Activated naive CD4-positive, alpha-beta T cell treated with anti-CD3 and anti-CD28 coated beads for 36 hours (primary cell): ENCODE measurements at regions not wholly inside any gene's neighbourhood (a gene's known extent, or its start where the extent isn't known, plus 50 kb on each side); places are given as distances from the start of the nearest gene placed in this dataset.

Source experiments
- CTCF ChIA-PET: fragments of 350-600 bp; sonication (Branson Sonifier 250); formaldehyde crosslinking; loops from one replicate; lab custom pipeline; 2021; ENCODE audit warnings: antibody characterized with exemption; lab: Charles Lee
- DNase-seq: peaks from one replicate; pipeline ENCODE4 v3.0.0-alpha.2; 2020
- H3K27ac Mint-ChIP-seq: one replicate; pipeline ENCODE4 v1.8.0; 2021; ENCODE audit warnings: mild to moderate bottlenecking, mixed read lengths
- H3K27me3 Mint-ChIP-seq: one replicate; pipeline ENCODE4 v1.8.0; 2021; ENCODE audit warnings: low read depth, mixed read lengths
- H3K36me3 Mint-ChIP-seq: one replicate; pipeline ENCODE4 v1.8.0; 2021; ENCODE audit warnings: low read depth, mixed read lengths
- H3K4me1 Mint-ChIP-seq: one replicate; pipeline ENCODE4 v1.8.0; 2021; ENCODE audit warnings: low read depth, mixed read lengths
- H3K4me3 Mint-ChIP-seq: one replicate; pipeline ENCODE4 v1.8.0; 2021; ENCODE audit warnings: mild to moderate bottlenecking, moderate library complexity, mixed read lengths
- H3K9me3 Mint-ChIP-seq: one replicate; pipeline ENCODE4 v1.8.0; 2021; ENCODE audit warnings: mixed read lengths
- intact Hi-C: fragments of 100-400 bp; cut with micrococcal nuclease; formaldehyde crosslinking; loops from one replicate; pipeline ENCODE4 v1.15.1; 2023

- CTCF ChIA-PET = no interaction called here
- H3K4me3 Mint-ChIP-seq = no peak overlapping the region
- DNase-seq = no peak
- intact Hi-C loops = no loop called here
- no peaks in the 10 kb centered on the region for H3K36me3 Mint-ChIP-seq
- H3K4me1 Mint-ChIP-seq = no peaks in the 10 kb centered on the region
- H3K27me3 Mint-ChIP-seq = peaks cover 9% of the 10 kb centered on the region
- no peaks in the 10 kb centered on the region for H3K9me3 Mint-ChIP-seq
- no peak overlapping the region for H3K27ac Mint-ChIP-seq
These were observed 100.8 kb upstream of the WASF3 start for GRCh38 chr13:26456650-26457049.

- intact Hi-C loops = no loop called here
- no peak for DNase-seq
- H3K4me1 Mint-ChIP-seq = no peaks in the 10 kb centered on the region
- CTCF ChIA-PET = no interaction called here
- H3K9me3 Mint-ChIP-seq = no peaks in the 10 kb centered on the region
- no peak overlapping the region for H3K27ac Mint-ChIP-seq
- H3K4me3 Mint-ChIP-seq = no peak overlapping the region
- H3K36me3 Mint-ChIP-seq = no peaks in the 10 kb centered on the region
- peaks cover 8% of the 10 kb centered on the region for H3K27me3 Mint-ChIP-seq
These were observed 100.3 kb upstream of the WASF3 start for GRCh38 chr13:26457212-26457611.

DNA sequence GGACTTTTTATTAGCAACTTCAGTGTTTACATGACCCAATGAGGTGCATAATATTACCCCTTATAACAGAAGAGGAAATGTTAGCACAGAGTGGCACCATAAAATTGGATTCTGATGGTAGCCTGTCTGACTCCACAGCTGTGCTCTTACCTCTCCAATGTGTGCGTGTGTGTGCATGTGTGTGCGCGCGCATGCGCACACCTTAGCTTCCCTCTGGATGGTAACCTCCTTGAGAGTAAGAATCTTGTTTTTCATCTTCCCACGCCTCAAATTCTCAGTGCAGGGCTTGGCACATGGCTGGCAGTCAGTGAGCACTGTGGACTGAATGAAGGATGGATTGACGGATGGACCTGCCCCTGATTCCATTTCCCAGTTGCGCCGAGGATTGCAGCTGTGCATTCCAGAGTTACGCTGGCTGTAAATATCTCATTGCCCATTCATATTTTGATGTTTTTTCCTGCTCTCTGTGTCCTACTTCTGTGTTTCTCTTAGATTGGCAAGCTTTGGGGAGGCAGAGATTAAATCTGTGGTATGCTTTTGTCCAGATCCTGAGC is 99.2 kb upstream of the WASF3 start:
- Mint-ChIP-seq H3K4me1 (no peaks in the 10 kb centered on the region), H3K27me3 (peaks cover 3% of the 10 kb centered on the region), H3K4me3 (no peak overlapping the region), H3K27ac (no peak overlapping the region), H3K9me3 (no peaks in the 10 kb centered on the region), H3K36me3 (no peaks in the 10 kb centered on the region)
- intact Hi-C loops = no loop called here
- CTCF ChIA-PET = interaction anchor here (1.3 kb wide), 1 partner anchor 67 kb away, joined by 3 read pairs; no protein-coding TSS in a partner anchor
- DNase-seq = no peak

DNA sequence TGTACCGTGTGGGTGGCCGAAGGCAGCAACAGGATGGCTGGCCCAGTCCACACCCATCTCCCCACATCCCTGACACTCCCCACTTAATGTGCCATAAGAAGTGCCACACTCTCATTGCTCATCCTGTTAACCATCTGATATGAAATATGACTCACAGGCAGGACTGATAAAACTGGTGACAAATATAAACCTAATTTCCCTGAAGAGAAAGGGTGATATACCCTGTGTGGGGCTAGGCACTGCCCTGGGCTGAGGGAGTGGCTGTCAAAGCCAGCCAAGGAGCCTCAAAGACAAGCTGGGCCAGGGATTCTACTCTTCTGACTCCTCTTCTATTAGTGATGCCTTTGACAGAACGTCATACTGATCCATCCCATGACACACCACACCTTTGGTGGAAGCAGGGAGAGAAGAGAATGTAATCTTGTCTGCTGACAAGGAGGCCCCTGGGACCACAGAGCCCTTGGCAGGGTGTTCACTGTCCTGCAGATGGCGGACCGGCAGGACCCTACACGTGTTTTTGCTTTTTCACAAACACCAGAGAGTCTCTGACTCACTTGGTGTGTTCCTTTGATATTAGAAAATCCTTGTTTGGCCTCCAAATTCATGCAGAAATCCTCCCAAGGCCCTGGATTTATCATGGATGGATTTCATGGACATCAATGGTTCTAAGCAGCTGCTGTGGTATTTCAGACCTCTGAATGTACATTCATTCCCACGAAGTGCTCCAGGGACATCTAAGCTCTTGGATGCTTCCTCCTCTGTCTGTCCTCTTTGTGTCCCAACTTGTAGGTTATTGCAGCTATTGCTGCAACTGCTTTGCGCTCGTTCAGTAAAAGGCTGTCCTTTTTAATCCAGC is 98.0 kb upstream of the WASF3 start:
- intact Hi-C loops = no loop called here
- no peak overlapping the region for H3K27ac Mint-ChIP-seq
- no peaks in the 10 kb centered on the region for H3K4me1 Mint-ChIP-seq

GRCh38 chr13:26460648-26461047 is 96.8 kb upstream of the WASF3 start:
- CTCF ChIA-PET = no interaction called here
- intact Hi-C loops = no loop called here
- no peaks in the 10 kb centered on the region for H3K9me3 Mint-ChIP-seq
- DNase-seq = no peak
- no peak overlapping the region for H3K4me3 Mint-ChIP-seq
- H3K27ac Mint-ChIP-seq = no peak overlapping the region
- H3K27me3 Mint-ChIP-seq = peaks cover 6% of the 10 kb centered on the region
- no peaks in the 10 kb centered on the region for H3K4me1 Mint-ChIP-seq
- H3K36me3 Mint-ChIP-seq = no peaks in the 10 kb centered on the region

More for the DNA sequence above, 98.0 kb upstream of the WASF3 start:
- H3K27me3 Mint-ChIP-seq = peaks cover 2% of the 10 kb centered on the region
- no peak overlapping the region for H3K4me3 Mint-ChIP-seq
- no peak for DNase-seq
- no peaks in the 10 kb centered on the region for H3K36me3 Mint-ChIP-seq
- no peaks in the 10 kb centered on the region for H3K9me3 Mint-ChIP-seq
- CTCF ChIA-PET = no interaction called here

DNA sequence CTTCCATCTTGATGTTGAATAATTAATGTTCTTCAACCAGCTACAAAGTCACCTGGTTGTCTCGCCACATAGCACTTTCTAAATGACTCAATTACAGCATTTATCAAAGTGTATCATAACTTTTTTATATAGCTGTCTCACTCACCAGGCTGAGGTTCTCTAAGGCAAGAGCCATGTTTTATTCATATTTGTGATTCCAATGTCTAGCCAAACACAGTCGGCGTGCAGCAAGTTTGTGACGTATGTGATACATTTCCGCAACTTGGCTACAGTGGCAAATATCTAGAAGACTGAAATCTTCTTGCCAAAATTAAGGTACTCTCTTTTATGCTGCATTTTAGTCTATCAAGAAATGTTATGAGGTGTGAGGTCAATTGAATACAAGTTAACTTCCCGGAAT is 94.2 kb upstream of the WASF3 start:
- Mint-ChIP-seq H3K27ac (no peak overlapping the region), H3K36me3 (no peaks in the 10 kb centered on the region), H3K4me1 (no peaks in the 10 kb centered on the region), H3K9me3 (no peaks in the 10 kb centered on the region), H3K4me3 (no peak overlapping the region), H3K27me3 (peaks cover 9% of the 10 kb centered on the region)
- intact Hi-C loops = no loop called here
- CTCF ChIA-PET = interaction anchor here (0.6 to 1.8 kb wide), 2 partner anchors 279 to 284 kb away, joined by 3 to 6 read pairs; no protein-coding TSS in a partner anchor
- no peak for DNase-seq

DNA sequence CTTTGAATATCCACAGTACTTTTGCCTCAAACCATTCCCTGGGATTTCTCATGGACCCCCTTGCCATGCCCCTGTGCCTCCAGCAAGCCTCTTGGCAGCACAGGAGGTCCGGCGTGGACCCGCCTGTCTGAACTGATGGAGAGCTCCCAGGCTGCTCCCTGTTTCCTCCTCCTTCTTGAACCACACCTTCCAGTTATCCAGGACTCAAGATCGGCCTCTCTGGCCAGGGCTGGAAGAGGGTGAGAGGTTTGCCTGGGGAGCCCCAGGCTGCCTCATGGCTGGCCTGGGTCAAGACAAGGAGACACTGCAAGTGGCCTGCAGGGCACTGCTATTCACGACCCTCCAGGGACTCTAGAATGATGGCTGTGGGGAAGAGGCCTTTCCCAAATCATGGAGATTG is 93.6 kb upstream of the WASF3 start:
- Mint-ChIP-seq H3K27me3 (peaks cover 11% of the 10 kb centered on the region), H3K36me3 (no peaks in the 10 kb centered on the region), H3K4me1 (no peaks in the 10 kb centered on the region), H3K27ac (no peak overlapping the region), H3K9me3 (no peaks in the 10 kb centered on the region), H3K4me3 (no peak overlapping the region)
- intact Hi-C loops = no loop called here
- no peak for DNase-seq
- CTCF ChIA-PET = interaction anchor here (1.8 kb wide), 1 partner anchor 279 kb away, joined by 6 read pairs; no protein-coding TSS in a partner anchor

DNA sequence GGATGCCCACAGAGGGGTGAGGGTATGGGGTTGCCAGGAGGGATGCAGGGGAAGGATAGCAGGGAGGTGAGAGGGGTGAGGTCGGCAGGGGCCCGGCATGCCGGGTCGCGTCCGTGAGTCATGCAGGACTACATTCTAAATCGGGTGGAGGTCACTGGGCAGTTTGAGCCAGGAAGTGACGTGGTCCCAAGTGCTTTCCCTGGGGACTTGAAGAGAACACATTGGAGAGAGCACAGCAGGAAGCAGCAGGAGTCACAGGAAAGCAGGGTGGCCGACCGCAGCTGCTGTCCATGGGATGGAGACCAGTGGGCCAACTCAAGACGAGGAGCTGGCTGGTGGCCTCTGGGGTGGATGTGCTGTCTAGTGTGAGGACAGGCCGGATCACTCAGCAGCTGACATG is 92.0 kb upstream of the WASF3 start:
- Mint-ChIP-seq H3K36me3 (no peaks in the 10 kb centered on the region), H3K27me3 (peaks cover 14% of the 10 kb centered on the region), H3K9me3 (no peaks in the 10 kb centered on the region), H3K4me1 (no peaks in the 10 kb centered on the region), H3K27ac (no peak overlapping the region), H3K4me3 (no peak overlapping the region)
- no peak for DNase-seq
- CTCF ChIA-PET = no interaction called here
- intact Hi-C loops = no loop called here

DNA sequence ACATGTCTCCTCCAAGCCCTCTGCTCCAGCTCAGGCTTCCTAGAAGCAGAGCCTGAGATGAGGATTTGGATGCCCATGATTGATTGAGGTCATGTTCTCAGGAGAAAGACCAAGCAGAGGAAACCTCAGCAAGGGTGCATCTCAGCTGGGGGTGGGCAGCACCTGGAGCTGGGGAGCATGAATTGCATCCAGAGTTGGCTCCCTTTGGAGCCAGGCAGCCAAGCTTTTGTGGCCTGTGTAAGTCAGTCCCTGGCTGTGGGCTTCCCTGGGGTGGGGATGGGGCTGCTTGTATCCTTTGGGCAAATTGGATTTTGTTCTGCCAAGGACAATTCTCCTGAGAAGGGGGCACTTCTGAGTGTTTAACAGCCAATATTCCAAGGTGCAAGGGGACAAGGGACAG is 91.5 kb upstream of the WASF3 start:
- H3K27me3 Mint-ChIP-seq = peaks cover 14% of the 10 kb centered on the region
- H3K4me1 Mint-ChIP-seq = no peaks in the 10 kb centered on the region
- no peak overlapping the region for H3K27ac Mint-ChIP-seq
- H3K36me3 Mint-ChIP-seq = no peaks in the 10 kb centered on the region
- no peaks in the 10 kb centered on the region for H3K9me3 Mint-ChIP-seq
- DNase-seq = no peak
- intact Hi-C loops = no loop called here
- no peak overlapping the region for H3K4me3 Mint-ChIP-seq
- CTCF ChIA-PET = no interaction called here

DNA sequence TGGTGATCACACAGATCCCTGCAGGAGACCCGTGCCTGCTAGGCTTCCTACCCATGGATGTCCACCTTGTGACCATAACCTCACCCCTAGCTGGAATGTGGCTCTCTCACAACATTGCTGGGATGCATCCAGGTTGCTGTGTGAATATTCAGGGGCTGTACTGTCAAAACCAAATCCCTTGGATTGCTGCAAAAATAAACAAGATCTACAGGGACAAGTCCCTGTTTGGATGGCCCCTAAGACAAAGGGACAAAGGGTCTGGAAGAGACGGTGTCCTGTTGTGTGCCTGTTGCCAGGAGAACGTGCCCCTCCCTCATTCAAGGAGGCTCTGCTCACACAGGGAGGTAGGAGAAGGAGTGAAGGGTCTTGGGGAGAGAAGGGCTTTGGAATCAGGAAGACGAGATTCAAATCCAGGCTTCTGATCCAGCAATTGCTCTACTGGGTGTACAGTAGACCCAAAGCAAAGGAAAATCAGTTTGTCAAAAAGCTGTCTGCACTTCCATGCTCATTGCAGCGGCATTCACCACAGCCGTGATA is 89.2 kb upstream of the WASF3 start:
- intact Hi-C loops = no loop called here
- Mint-ChIP-seq H3K9me3 (no peaks in the 10 kb centered on the region), H3K27me3 (peaks cover 14% of the 10 kb centered on the region), H3K36me3 (no peaks in the 10 kb centered on the region), H3K4me1 (no peaks in the 10 kb centered on the region), H3K4me3 (no peak overlapping the region), H3K27ac (no peak overlapping the region)
- CTCF ChIA-PET = interaction anchor here (1.1 kb wide), 1 partner anchor 284 kb away, joined by 4 read pairs; no protein-coding TSS in a partner anchor
- no peak for DNase-seq

GRCh38 chr13:26469602-26470001 is 87.9 kb upstream of the WASF3 start:
- Mint-ChIP-seq H3K4me3 (no peak overlapping the region), H3K27ac (no peak overlapping the region), H3K27me3 (peaks cover 11% of the 10 kb centered on the region), H3K4me1 (no peaks in the 10 kb centered on the region), H3K36me3 (no peaks in the 10 kb centered on the region), H3K9me3 (no peaks in the 10 kb centered on the region)
- intact Hi-C loops = no loop called here
- CTCF ChIA-PET = interaction anchor here (1.2 kb wide), 1 partner anchor 27 kb away, joined by 3 read pairs; no protein-coding TSS in a partner anchor
- DNase-seq = no peak

GRCh38 chr13:26471807-26472206 is 85.7 kb upstream of the WASF3 start:
- no peak for DNase-seq
- H3K27me3 Mint-ChIP-seq = peaks cover 7% of the 10 kb centered on the region
- CTCF ChIA-PET = interaction anchor here (0.7 kb wide), 1 partner anchor 14 kb away, joined by 3 read pairs; no protein-coding TSS in a partner anchor
- H3K4me3 Mint-ChIP-seq = no peak overlapping the region
- H3K9me3 Mint-ChIP-seq = no peaks in the 10 kb centered on the region
- intact Hi-C loops = no loop called here
- peaks cover 8% of the 10 kb centered on the region for H3K4me1 Mint-ChIP-seq
- H3K27ac Mint-ChIP-seq = no peak overlapping the region
- H3K36me3 Mint-ChIP-seq = no peaks in the 10 kb centered on the region
